GM12873 (cell line): ENCODE measurements at regions not wholly inside any gene's neighbourhood (a gene's known extent, or its start where the extent isn't known, plus 50 kb on each side); places are given as distances from the start of the nearest gene placed in this dataset.

Experiments
- CTCF ChIP-seq: IDR thresholded peaks from 2 replicates; pipeline ENCODE4 v1.5.1; 2012; ENCODE audit warnings: low read depth, mild to moderate bottlenecking, moderate library complexity, low read length, control low read depth; ENCODE audit not compliant: insufficient read depth; ENCODE audit errors: missing control alignments

GRCh38 chr6:140485740-140486449 is 1111.4 kb upstream of the CITED2 start:
- no peak for TF ChIP-seq CTCF

- no peak for TF ChIP-seq CTCF
Measured at GRCh38 chr6:140480852-140481251, 1106.4 kb upstream of the CITED2 start.

GRCh38 chr6:140478631-140479030 is 1104.2 kb upstream of the CITED2 start:
- TF ChIP-seq CTCF = no peak

GRCh38 chr6:140475086-140475485 is 1100.6 kb upstream of the CITED2 start:
- TF ChIP-seq CTCF = no peak

GRCh38 chr6:140464720-140465119 is 1090.3 kb upstream of the CITED2 start:
- no peak for TF ChIP-seq CTCF

GRCh38 chr6:140463312-140463710 is 1088.9 kb upstream of the CITED2 start:
- no peak for TF ChIP-seq CTCF

- TF ChIP-seq CTCF = no peak
Measured at GRCh38 chr6:140462453-140463311, 1088.2 kb upstream of the CITED2 start.
